HEK293 (cell line): ENCODE measurements at regions not wholly inside any gene's neighbourhood (a gene's known extent, or its start where the extent isn't known, plus 50 kb on each side); places are given as distances from the start of the nearest gene placed in this dataset.

Source experiments
- CTCF ChIA-PET: fragments of 350-600 bp; formaldehyde crosslinking; extraction: SDS; loops from one replicate; lab custom pipeline; 2021; ENCODE audit warnings: antibody characterized with exemption; lab: Yijun Ruan, JAX
- POLR2A ChIA-PET: fragments of 300-600 bp; formaldehyde crosslinking; extraction: SDS; loops from one replicate; lab custom pipeline; 2020; ENCODE audit warnings: antibody characterized with exemption, inconsistent platforms; lab: Yijun Ruan, JAX
- H3K27ac ChIP-seq: fragments of 200-500 bp; sonication (Bioruptor generic); 2 replicates; pipeline ENCODE4 v1.5.1; 2014; ENCODE audit warnings: low read depth, low read length, control low read depth, inconsistent platforms; ENCODE audit errors: extremely low read depth
- H3K36me3 ChIP-seq, 2 experiments: fragments of 200-500 bp in 1 of 2; sonication (Bioruptor generic) in 1 of 2; 1 replicate in 1 of 2; 2 replicates in 1 of 2; pipeline ENCODE4 v1.5.1; 2014 to 2017; ENCODE audit warnings: inconsistent platforms in 2 of 2, low read length in 2 of 2; ENCODE audit not compliant: control insufficient read depth in 2 of 2, insufficient read depth in 1 of 2
- H3K4me1 ChIP-seq: fragments of 200-500 bp; sonication (Bioruptor generic); 2 replicates; pipeline ENCODE4 v1.5.1; 2014; ENCODE audit warnings: mild to moderate bottlenecking, low read length, inconsistent platforms; ENCODE audit not compliant: control insufficient read depth, insufficient read depth
- H3K4me3 ChIP-seq: 2 replicates; pipeline ENCODE4 v1.5.1; 2011; ENCODE audit warnings: low read depth, mild to moderate bottlenecking, control low read depth, low read length, moderate library complexity
- H3K9me3 ChIP-seq: fragments of 200-500 bp; sonication (Bioruptor generic); 2 replicates; pipeline ENCODE4 v1.5.1; 2014; ENCODE audit warnings: low read depth, low read length, inconsistent platforms; ENCODE audit not compliant: control insufficient read depth, insufficient read depth
- GFI1B ChIP-seq: fragments of 450-650 bp; formaldehyde crosslinking; IDR thresholded peaks from 2 replicates; pipeline ENCODE4 v1.5.1; 2016; ENCODE audit warnings: missing biosample characterization, missing genetic modification characterization
- MYNN ChIP-seq: fragments of 450-650 bp; formaldehyde crosslinking; IDR thresholded peaks from 2 replicates; pipeline ENCODE4 v1.5.1; 2016; ENCODE audit warnings: missing biosample characterization, missing genetic modification characterization, borderline replicate concordance
- PRDM1 ChIP-seq: fragments of 450-650 bp; formaldehyde crosslinking; IDR thresholded peaks from 2 replicates; pipeline ENCODE4; 2016; ENCODE audit warnings: missing biosample characterization, missing genetic modification characterization
- SALL2 ChIP-seq: fragments of 450-650 bp; formaldehyde crosslinking; IDR thresholded peaks from 2 replicates; pipeline ENCODE4 v1.5.0; 2017; ENCODE audit warnings: missing biosample characterization, mild to moderate bottlenecking, missing genetic modification characterization, borderline replicate concordance
- ZBTB20 ChIP-seq: fragments of 450-650 bp; formaldehyde crosslinking; IDR thresholded peaks from 2 replicates; pipeline ENCODE4 v1.5.1; 2016; ENCODE audit warnings: missing biosample characterization, missing genetic modification characterization
- ZNF133 ChIP-seq: fragments of 450-650 bp; formaldehyde crosslinking; IDR thresholded peaks from 2 replicates; pipeline ENCODE4 v1.5.1; 2016; ENCODE audit warnings: missing biosample characterization, missing genetic modification characterization
- ZNF175 ChIP-seq: fragments of 450-650 bp; formaldehyde crosslinking; IDR thresholded peaks from 2 replicates; pipeline ENCODE4 v1.5.1; 2016; ENCODE audit warnings: missing biosample characterization, missing genetic modification characterization
- ZNF274 ChIP-seq, 2 experiments: fragments of 200-500 bp in 1 of 2; fragments of 450-650 bp in 1 of 2; sonication (Bioruptor generic) in 1 of 2; formaldehyde crosslinking in 1 of 2; IDR thresholded peaks; 2 replicates each; pipeline versions ENCODE4 v1.5.1 to v1.6.1; 2014 to 2016; ENCODE audit warnings: borderline replicate concordance in 1 of 2, inconsistent platforms in 1 of 2, low read length in 1 of 2, missing biosample characterization in 1 of 2, missing genetic modification characterization in 1 of 2
- ZNF394 ChIP-seq: fragments of 450-650 bp; formaldehyde crosslinking; IDR thresholded peaks from 2 replicates; pipeline ENCODE4 v1.5.1; 2016; ENCODE audit warnings: missing biosample characterization, missing genetic modification characterization, mild to moderate bottlenecking, moderate library complexity, borderline replicate concordance
- ZNF510 ChIP-seq: fragments of 450-650 bp; formaldehyde crosslinking; IDR thresholded peaks from 2 replicates; pipeline ENCODE4 v1.5.1; 2018; ENCODE audit warnings: mild to moderate bottlenecking, missing genetic modification characterization, missing biosample characterization; ENCODE audit not compliant: insufficient replicate concordance
- ZNF514 ChIP-seq: fragments of 450-650 bp; formaldehyde crosslinking; IDR thresholded peaks from 2 replicates; pipeline ENCODE4 v1.5.1; 2016; ENCODE audit warnings: missing biosample characterization, missing genetic modification characterization
- ZNF560 ChIP-seq: fragments of 450-650 bp; formaldehyde crosslinking; IDR thresholded peaks from 2 replicates; pipeline ENCODE4 v1.5.1; 2017; ENCODE audit warnings: missing biosample characterization, missing genetic modification characterization, borderline replicate concordance
- ZNF596 ChIP-seq: fragments of 450-650 bp; IDR thresholded peaks from 2 replicates; pipeline ENCODE4 v1.5.0; 2018; ENCODE audit warnings: missing biosample characterization, mild to moderate bottlenecking, missing genetic modification characterization, moderate library complexity
- ZNF626 ChIP-seq: fragments of 450-650 bp; sonication (Bioruptor Pico); formaldehyde crosslinking; IDR thresholded peaks from 2 replicates; pipeline ENCODE4 v1.5.1; 2018; ENCODE audit warnings: missing biosample characterization, missing genetic modification characterization, inconsistent platforms
- ZNF701 ChIP-seq: fragments of 450-650 bp; formaldehyde crosslinking; IDR thresholded peaks from 2 replicates; pipeline ENCODE4 v1.5.1; 2016; ENCODE audit warnings: missing biosample characterization, missing genetic modification characterization
- ZNF792 ChIP-seq: fragments of 450-650 bp; formaldehyde crosslinking; IDR thresholded peaks from 2 replicates; pipeline ENCODE4 v1.5.1; 2016; ENCODE audit warnings: missing biosample characterization, missing genetic modification characterization
- TF ChIP-seq, protein P1 (sequence below): fragments of 450-650 bp; formaldehyde crosslinking; IDR thresholded peaks from 2 replicates; pipeline ENCODE4 v1.5.1; 2017; ENCODE audit warnings: missing biosample characterization, missing genetic modification characterization
- TF ChIP-seq, protein P2 (sequence below): fragments of 450-650 bp; formaldehyde crosslinking; IDR thresholded peaks from 2 replicates; pipeline ENCODE4 v1.5.1; 2016; ENCODE audit warnings: missing biosample characterization, missing genetic modification characterization, borderline replicate concordance
- TF ChIP-seq, protein P3 (sequence below): fragments of 450-650 bp; formaldehyde crosslinking; IDR thresholded peaks from 2 replicates; pipeline ENCODE4 v1.5.1; 2016; ENCODE audit warnings: missing biosample characterization, missing genetic modification characterization

DNA sequence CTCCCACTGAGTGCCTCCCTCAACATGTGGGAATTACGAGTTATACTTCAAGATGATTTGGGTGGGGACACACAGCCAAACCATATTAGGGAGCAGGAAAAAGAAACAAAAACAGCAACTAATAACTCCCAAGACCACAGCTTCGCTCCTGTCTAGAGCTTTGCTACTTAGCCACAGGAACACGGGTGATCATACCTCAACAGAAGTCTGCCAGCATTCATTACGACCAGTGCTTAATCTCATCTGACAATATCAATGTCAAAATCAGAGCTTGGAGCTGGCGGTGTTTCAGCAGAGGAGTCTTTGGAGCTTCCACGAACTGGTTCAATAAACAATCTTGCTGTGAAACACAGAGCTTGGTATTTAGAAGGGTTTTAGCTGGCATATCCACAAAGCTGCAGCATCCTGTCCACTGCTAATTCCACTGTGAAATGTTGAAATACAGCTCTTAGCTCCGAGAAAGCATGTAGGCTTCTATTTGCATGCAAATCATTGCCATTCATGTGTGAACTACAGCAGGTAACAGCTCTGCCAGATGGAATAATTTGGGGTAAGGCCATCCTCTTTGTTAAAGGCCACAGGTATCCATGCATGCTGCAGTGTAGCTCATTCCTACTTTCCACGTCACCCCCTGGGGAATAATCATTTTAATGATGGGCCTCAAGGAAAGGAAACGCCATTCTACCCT is 128.4 kb upstream of the GOT2 start:
- no peak overlapping the region for H3K4me3 ChIP-seq
- CTCF ChIA-PET = no interaction called here
- no peak for TF ChIP-seq SALL2 (tag by site-specific recombination)
- TF ChIP-seq, protein P1, sequence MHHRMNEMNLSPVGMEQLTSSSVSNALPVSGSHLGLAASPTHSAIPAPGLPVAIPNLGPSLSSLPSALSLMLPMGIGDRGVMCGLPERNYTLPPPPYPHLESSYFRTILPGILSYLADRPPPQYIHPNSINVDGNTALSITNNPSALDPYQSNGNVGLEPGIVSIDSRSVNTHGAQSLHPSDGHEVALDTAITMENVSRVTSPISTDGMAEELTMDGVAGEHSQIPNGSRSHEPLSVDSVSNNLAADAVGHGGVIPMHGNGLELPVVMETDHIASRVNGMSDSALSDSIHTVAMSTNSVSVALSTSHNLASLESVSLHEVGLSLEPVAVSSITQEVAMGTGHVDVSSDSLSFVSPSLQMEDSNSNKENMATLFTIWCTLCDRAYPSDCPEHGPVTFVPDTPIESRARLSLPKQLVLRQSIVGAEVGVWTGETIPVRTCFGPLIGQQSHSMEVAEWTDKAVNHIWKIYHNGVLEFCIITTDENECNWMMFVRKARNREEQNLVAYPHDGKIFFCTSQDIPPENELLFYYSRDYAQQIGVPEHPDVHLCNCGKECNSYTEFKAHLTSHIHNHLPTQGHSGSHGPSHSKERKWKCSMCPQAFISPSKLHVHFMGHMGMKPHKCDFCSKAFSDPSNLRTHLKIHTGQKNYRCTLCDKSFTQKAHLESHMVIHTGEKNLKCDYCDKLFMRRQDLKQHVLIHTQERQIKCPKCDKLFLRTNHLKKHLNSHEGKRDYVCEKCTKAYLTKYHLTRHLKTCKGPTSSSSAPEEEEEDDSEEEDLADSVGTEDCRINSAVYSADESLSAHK (tag by site-specific recombination) = no peak
- no peak for TF ChIP-seq ZNF394 (tag by site-specific recombination)
- no peak for TF ChIP-seq ZNF792 (tag by site-specific recombination)
- TF ChIP-seq ZNF560 = no peak
- TF ChIP-seq, protein P2, sequence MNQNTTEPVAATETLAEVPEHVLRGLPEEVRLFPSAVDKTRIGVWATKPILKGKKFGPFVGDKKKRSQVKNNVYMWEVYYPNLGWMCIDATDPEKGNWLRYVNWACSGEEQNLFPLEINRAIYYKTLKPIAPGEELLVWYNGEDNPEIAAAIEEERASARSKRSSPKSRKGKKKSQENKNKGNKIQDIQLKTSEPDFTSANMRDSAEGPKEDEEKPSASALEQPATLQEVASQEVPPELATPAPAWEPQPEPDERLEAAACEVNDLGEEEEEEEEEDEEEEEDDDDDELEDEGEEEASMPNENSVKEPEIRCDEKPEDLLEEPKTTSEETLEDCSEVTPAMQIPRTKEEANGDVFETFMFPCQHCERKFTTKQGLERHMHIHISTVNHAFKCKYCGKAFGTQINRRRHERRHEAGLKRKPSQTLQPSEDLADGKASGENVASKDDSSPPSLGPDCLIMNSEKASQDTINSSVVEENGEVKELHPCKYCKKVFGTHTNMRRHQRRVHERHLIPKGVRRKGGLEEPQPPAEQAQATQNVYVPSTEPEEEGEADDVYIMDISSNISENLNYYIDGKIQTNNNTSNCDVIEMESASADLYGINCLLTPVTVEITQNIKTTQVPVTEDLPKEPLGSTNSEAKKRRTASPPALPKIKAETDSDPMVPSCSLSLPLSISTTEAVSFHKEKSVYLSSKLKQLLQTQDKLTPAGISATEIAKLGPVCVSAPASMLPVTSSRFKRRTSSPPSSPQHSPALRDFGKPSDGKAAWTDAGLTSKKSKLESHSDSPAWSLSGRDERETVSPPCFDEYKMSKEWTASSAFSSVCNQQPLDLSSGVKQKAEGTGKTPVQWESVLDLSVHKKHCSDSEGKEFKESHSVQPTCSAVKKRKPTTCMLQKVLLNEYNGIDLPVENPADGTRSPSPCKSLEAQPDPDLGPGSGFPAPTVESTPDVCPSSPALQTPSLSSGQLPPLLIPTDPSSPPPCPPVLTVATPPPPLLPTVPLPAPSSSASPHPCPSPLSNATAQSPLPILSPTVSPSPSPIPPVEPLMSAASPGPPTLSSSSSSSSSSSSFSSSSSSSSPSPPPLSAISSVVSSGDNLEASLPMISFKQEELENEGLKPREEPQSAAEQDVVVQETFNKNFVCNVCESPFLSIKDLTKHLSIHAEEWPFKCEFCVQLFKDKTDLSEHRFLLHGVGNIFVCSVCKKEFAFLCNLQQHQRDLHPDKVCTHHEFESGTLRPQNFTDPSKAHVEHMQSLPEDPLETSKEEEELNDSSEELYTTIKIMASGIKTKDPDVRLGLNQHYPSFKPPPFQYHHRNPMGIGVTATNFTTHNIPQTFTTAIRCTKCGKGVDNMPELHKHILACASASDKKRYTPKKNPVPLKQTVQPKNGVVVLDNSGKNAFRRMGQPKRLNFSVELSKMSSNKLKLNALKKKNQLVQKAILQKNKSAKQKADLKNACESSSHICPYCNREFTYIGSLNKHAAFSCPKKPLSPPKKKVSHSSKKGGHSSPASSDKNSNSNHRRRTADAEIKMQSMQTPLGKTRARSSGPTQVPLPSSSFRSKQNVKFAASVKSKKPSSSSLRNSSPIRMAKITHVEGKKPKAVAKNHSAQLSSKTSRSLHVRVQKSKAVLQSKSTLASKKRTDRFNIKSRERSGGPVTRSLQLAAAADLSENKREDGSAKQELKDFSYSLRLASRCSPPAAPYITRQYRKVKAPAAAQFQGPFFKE (tag by site-specific recombination) = no peak
- no peak for TF ChIP-seq MYNN (tag by site-specific recombination)
- no peak for TF ChIP-seq ZNF701
- TF ChIP-seq ZNF626 (tag by site-specific recombination) = no peak
- TF ChIP-seq PRDM1 = no peak
- TF ChIP-seq ZNF274 (IDR thresholded peaks at IDR 0.05; ENCODE audit: low read length) = no peak
- TF ChIP-seq ZNF274 (tag by site-specific recombination; IDR thresholded peaks at IDR 0.05; ENCODE audit: borderline replicate concordance) = no peak
- TF ChIP-seq ZNF175 (tag by site-specific recombination) = no peak
- no peak for TF ChIP-seq ZNF510 (tag by site-specific recombination)
- no peak for TF ChIP-seq ZNF596
- no peak for TF ChIP-seq GFI1B
- TF ChIP-seq, protein P3, sequence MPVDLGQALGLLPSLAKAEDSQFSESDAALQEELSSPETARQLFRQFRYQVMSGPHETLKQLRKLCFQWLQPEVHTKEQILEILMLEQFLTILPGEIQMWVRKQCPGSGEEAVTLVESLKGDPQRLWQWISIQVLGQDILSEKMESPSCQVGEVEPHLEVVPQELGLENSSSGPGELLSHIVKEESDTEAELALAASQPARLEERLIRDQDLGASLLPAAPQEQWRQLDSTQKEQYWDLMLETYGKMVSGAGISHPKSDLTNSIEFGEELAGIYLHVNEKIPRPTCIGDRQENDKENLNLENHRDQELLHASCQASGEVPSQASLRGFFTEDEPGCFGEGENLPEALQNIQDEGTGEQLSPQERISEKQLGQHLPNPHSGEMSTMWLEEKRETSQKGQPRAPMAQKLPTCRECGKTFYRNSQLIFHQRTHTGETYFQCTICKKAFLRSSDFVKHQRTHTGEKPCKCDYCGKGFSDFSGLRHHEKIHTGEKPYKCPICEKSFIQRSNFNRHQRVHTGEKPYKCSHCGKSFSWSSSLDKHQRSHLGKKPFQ (tag by site-specific recombination) = no peak
- TF ChIP-seq ZBTB20 (tag by site-specific recombination) = no peak
- no peak for TF ChIP-seq ZNF133 (tag by site-specific recombination)
- no peak for TF ChIP-seq ZNF514 (tag by site-specific recombination)
- POLR2A ChIA-PET = no interaction called here
- H3K4me1 ChIP-seq = no peaks in the 10 kb centered on the region
- H3K27ac ChIP-seq = no peak overlapping the region
- H3K9me3 ChIP-seq = no peaks in the 10 kb centered on the region
- H3K36me3 ChIP-seq = no peaks in the 10 kb centered on the region
